Adrenal gland (tissue), 5 donors: ENCODE measurements at regions not wholly inside any gene's neighbourhood (a gene's known extent, or its start where the extent isn't known, plus 50 kb on each side); places are given as distances from the start of the nearest gene placed in this dataset.

Experiments used
- CTCF ChIP-seq, 6 experiments: fragments of 450-650 bp in 4 of 6; fragments of 200-600 bp in 2 of 6; sonication (generic) in 1 of 6; IDR thresholded peaks; 1 replicate in 5 of 6; 2 replicates in 1 of 6; pipeline versions ENCODE4 v1.5.1 to v1.8.0; 2016 to 2021; ENCODE audit warnings: antibody characterized with exemption in 6 of 6, mild to moderate bottlenecking in 2 of 6, moderate library complexity in 1 of 6
- POLR2A ChIP-seq, 2 donors: fragments of 450-650 bp; IDR thresholded peaks; one replicate each; pipeline ENCODE4 v1.6.1; 2017; ENCODE audit warnings: antibody characterized with exemption in 2 of 2, mild to moderate bottlenecking in 2 of 2, moderate library complexity in 1 of 2
- donor health status: DM: no; HTN: no; CAD: no.

GRCh38 chr18:30457156-30457555, 585.4 kb downstream of the DSC3 start:
- no peak for TF ChIP-seq CTCF (IDR thresholded peaks at IDR 0.05)
- TF ChIP-seq POLR2A (IDR thresholded peaks at IDR 0.05) = no peak
